HG02588 (cell line): ENCODE measurements at regions not wholly inside any gene's neighbourhood (a gene's known extent, or its start where the extent isn't known, plus 50 kb on each side); places are given as distances from the start of the nearest gene placed in this dataset.
"Not testable (repeated sequence)": the region's sequence is repeated elsewhere in the genome, so short reads cannot be mapped to it uniquely, and the experiment has no call there.

Experiments used
- ATAC-seq: cut with Tn5 transposase; IDR thresholded peaks from one replicate; pipeline ENCODE4 v1.9.1; 2021; ENCODE audit warnings: mild to moderate bottlenecking, moderate library complexity; ENCODE audit not compliant: unreplicated experiment

- ATAC-seq = no peak
Measured at GRCh38 chr3:176651622-176652021, 545.7 kb downstream of the TBL1XR1 start.

DNA sequence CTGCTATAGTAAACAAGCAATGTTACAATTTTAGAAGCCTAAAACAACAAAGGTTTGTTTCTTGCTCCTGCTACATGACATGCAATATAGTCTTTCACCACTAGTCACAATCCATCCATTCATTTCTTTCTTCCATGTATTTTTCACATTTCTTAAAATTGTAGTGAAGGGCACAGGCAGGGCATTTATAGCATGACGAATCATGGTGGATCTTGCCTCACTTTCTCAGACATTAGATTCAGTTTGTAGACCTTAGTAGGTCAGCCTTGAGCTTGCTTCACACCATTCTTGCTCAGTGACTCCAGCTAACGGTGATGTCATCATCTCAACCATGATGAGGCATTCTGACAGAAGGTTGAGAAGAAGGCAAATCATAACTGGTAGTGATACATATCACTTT, 546.8 kb downstream of the TBL1XR1 start:
- no peak for ATAC-seq

- no peak for ATAC-seq
Measured at GRCh38 chr3:176647987-176648386, 549.3 kb downstream of the TBL1XR1 start.

DNA sequence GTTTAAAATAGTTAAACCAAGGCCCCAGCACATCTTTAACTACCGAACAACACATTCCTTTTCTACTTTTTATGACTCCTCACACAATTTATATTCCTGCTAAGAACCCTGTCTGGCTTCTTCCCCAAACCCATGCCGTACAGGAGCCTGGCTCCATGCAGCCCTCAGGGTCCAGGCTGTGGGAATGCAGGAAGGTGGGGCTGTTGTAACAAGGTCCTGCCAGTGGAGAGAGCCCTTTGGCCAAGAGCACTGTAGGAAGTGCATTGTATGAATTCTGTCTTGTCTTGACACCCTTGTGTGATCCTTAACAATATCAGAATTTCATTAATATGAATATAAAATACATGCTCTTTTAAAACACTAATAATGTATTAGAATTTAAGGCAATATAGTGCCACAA, 563.8 kb downstream of the TBL1XR1 start:
- no peak for ATAC-seq

GRCh38 chr3:176632925-176633324, 564.4 kb downstream of the TBL1XR1 start:
- ATAC-seq = no peak

DNA sequence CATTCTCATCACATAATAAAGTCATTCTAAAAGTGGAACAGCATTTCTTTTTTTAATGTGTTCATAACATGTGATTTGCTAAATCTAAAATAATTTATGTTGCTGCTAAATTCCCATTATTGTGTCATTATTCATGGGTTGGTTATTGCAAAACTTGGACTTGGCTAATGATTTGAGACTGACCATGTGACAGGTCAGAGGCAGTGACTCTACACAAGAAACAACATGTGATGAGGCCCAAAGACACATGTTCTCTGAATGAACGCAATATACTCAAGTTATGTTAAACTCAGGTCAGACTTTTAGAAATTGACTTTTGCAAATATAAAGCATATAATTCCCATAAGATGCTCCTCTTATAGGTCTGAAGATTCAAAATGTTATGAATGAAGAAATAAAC, 566.1 kb downstream of the TBL1XR1 start:
- ATAC-seq = no peak

DNA sequence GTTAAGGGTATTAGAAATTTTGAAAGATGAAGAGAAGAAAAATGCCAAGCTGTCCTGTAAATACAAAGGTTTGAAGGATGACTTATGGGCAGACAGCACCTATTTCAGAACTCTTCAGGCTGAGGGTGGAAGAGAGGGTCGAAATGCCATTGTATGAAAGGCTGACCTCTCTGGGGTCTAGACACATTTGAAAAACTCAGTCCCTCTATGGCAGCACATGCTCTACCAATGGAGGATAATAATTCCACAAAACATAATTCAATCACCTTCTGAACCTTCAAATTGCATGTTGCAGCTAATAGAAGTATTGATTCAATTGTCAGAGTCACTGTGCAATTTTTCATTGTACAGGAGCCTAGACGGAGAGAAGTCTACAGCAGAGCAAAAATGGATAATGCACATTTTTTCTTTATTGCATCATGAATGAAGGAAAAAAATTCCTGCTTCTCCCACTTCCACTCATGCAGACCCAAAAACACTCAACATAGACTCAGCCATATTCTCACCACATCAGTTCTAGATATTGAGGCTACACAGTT, 569.1 kb downstream of the TBL1XR1 start:
- no peak for ATAC-seq

GRCh38 chr3:176623468-176624150, 573.7 kb downstream of the TBL1XR1 start:
- ATAC-seq = no peak

DNA sequence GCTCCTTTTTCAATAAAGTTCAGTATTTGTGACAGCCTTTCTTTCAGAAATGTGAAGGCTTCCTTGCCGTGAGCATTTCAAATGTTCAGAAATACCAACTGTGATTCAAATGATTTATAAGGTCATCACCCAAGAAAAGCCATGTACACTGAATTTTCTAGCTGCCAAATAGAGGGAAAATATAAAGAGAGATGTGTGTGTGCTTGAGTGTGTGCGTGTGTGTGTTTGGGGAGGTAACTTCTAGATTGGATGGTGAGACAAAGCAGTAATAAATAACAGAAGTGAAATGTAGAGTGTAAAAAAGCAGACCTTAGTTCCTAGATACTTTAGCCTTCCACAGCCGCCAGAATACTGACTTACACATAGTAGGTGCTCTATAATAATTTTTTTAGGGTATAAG, 577.4 kb downstream of the TBL1XR1 start:
- no peak for ATAC-seq

DNA sequence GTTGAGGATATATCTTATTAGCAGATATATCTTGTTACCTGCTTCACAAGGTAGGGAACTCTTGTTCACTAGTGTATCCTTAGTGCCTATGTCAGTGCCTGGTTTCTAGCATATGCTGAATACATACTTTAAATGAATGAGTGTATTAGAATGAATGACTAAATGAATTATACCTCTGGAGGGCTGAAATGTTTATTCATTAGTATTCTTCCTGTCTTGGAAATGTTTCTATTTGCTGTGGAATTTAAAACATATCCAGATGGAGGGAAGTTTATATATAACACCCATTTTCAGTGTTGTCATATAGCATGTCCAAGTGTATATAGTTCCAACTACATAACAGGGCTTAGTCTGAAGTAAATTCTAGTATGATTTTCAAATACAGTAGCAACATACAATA, 581.5 kb downstream of the TBL1XR1 start:
- no peak for ATAC-seq

GRCh38 chr3:176611703-176612102, 585.6 kb downstream of the TBL1XR1 start:
- ATAC-seq = no peak

DNA sequence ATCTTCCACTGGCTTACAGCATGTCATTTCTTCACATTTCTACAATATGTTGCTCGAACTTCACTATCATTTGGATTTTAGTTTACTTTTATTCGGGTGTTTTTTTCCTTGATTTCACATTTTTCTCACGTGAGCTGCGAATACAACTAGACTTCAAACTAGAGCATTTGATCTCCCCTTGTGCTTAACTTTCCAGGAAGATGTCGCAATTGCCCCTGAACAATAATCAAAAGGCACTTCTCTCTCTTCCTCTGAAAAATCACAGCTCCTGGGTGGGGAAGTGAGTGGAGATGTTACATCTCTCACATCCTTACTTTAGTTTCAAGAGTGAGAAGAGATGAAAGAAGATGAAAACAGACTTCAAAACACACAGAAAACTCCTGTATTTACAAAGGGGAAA, 587.9 kb downstream of the TBL1XR1 start:
- no peak for ATAC-seq

DNA sequence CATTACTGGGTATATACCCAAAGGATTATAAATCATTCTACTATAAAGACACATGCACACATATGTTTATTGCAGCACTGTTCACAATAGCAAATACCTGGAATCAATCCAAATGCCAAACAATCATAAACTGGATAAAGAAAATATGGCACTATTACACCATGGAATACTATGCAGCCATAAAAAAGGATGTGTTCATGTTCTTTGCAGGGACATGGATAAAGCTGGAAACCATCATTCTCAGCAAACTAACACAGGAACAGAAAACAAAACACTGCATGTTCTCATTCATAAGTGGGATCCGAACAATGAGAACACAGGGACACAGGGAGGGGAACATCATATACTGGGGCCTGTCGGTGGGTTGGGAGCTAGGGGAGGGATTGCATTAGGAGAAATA, 591.7 kb downstream of the TBL1XR1 start:
- ATAC-seq = not testable (repeated sequence)

- ATAC-seq = no peak
Measured at GRCh38 chr3:176595307-176595706, 602.0 kb downstream of the TBL1XR1 start.

DNA sequence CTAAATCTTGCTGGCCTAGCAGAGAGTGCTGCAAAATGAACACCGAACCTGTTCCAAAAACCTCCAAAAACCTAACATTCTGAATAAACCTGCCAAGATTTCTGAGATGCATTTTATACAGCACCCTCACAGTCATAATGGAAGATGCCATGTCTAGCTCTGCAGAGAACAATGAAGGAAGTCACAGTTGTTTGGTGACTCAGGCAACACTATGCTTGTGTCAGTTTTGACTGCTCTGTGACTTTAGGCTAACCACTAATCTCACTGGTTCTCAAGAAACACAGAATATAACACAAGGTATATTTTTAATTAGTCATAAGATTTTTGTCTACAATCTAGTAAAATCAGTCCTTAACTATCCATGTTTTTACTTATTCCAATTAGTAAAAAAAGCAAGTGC, 606.6 kb downstream of the TBL1XR1 start:
- no peak for ATAC-seq

DNA sequence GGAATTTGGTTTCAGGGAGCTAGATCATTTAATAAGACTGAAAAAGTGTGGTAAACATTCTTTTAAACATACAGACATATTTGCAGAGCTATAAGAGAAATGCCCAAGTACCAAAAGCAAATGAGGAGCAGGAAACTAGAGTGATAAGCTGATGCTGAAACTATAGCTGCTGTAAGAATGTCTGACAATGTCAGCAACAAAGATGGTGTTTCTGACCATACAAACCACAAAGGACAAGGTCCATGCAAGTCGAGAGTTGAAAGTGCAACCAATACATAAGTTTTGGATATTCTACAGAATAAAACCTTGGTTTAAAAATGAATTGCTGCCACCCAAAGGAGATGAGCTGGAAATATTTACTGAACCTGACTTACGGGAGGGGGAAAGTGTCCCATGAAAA, 610.2 kb downstream of the TBL1XR1 start:
- ATAC-seq = peak; percentile 76

DNA sequence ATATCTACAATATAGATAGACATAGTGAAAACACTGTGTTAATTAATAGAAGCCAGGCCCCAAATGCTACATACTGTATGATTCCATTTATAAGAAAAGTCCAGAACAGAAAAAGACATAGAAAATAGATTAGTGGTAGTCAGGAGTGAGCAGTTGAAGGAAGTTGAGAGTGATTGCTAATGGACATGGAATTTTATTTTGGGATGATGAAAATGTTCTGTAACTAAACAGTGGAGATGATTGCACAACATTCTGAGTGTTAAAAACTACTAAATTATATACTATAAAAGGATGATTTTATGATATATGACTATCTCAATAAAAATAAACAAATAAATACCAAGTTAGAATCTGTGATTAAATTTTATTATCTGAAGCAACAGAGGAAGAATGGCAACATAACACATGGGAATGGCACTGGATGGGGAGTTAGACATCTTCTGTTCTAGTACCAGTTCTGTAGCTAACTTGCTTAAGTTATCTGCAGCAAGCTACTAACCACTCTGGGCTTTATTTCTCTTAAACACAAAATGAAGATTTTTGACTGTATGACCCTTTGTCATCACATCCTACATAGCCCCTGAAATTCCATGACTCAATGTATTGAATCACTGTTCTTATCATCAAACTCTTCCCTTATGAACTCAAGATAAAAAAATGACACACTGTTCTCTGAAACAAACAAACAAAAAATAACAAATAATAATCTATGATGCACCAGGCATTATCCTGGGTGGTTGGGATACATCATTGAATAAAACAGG, 612.7 kb downstream of the TBL1XR1 start:
- ATAC-seq = no peak

DNA sequence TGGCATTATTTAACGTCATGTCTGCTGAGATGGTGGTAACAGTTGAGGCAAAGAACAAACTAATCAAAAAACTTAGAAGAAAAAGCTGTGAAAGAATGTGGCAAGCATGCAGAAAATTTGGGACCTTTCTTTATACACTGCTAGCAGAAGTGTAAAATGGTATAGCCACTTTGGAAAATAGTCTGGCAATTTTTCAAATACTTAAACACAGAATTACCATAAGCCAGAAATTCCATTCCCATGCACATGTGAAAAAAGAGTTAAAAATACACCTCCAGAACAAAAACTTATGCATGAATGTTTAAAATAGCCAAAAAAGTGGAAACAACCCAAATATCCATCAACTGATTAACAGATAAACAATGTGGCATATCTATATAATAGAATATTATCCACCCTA, 613.3 kb downstream of the TBL1XR1 start:
- ATAC-seq = no peak

GRCh38 chr3:176581589-176581988, 615.7 kb downstream of the TBL1XR1 start:
- ATAC-seq = no peak

GRCh38 chr3:176579711-176580185, 617.5 kb downstream of the TBL1XR1 start:
- peak; percentile 65 for ATAC-seq

GRCh38 chr3:176578316-176578715, 619.0 kb downstream of the TBL1XR1 start:
- ATAC-seq = no peak

GRCh38 chr3:176577447-176577846, 619.8 kb downstream of the TBL1XR1 start:
- no peak for ATAC-seq
